Fibroblast of skin of left quadriceps (primary cell): ENCODE measurements at regions not wholly inside any gene's neighbourhood (a gene's known extent, or its start where the extent isn't known, plus 50 kb on each side); places are given as distances from the start of the nearest gene placed in this dataset.
"Not testable (repeated sequence)": the region's sequence is repeated elsewhere in the genome, so short reads cannot be mapped to it uniquely, and the experiment has no call there.

ENCODE experiments used
- DNase-seq, 2 experiments: peaks; one replicate each; pipeline ENCODE4 v3.0.0-alpha.2; 2013; ENCODE audit warnings: low read depth in 2 of 2

GRCh38 chr19:31039151-31039550, 310.1 kb downstream of the TSHZ3 start:
- DNase-seq = no peak

DNA sequence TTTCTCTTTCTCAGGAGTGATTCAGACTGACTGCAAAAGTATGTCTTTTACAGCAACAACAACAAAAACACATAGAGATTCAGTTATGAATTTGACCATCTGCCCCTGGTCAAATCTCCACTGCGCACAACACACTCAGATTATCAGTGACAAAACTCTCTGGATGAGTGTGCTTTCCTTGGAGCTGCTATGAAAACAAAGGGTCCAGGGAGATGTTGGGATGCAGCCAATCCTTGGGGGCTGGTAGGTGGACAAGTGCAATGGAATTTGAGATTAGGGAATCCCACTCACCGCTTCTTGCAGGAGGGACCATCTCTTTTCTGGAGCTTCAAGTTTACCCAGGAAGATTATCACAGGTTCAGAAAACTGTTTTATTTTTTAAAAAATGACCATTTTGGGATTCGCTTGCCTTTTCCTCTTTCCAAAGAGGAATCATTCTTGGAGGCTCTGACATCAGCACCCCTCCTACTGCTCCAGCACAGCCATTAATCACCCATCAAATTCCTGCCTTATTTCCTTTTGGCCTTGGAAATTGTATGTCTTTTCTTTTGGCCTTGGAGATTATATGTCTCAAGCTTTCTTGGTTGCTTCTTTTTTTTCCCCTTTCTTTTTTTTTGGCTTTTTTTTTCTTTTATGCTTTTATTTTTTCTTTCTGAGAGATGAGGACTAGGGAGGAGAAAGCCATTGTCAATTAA, 311.8 kb downstream of the TSHZ3 start:
- no peak for DNase-seq

- not testable (repeated sequence) for DNase-seq
Observed at GRCh38 chr19:31031455-31031854, 317.8 kb downstream of the TSHZ3 start.

GRCh38 chr19:31023038-31023437, 326.2 kb downstream of the TSHZ3 start:
- DNase-seq = no peak

- no peak for DNase-seq
Observed at GRCh38 chr19:31018936-31019335, 330.3 kb downstream of the TSHZ3 start.

GRCh38 chr19:31015778-31016177, 333.5 kb downstream of the TSHZ3 start:
- no peak for DNase-seq

- DNase-seq = no peak
Observed at GRCh38 chr19:31014668-31015067, 334.6 kb downstream of the TSHZ3 start.

DNA sequence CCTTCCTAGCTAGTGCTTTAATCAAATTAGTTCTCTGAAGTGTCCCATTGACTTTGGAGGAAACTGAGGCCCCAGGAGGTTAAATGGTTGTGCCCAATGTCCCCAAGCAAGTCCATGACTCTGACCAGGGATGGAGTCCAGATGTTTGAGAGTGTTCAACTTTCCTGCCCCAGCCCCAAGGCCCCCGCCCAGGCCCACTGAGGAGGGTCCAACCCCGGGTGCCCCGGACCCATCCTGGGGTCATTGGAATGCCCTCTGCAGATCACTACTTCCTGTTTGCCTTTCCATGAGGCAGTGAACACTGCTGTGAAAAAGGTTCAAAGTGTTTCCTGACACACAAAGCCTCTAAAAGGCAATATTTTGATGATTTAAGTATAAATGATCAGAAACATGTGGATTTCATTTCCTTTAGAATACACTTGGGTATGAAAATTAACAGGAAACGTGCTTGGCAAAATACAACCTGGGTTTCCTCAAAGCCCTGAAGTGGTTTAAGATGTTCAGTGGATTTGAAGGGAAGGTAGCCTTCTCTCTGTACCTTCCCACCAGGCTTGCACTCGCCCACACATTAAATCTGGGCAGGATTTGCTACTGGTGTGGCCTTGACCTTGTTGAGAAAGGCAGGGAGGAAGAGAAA, 335.7 kb downstream of the TSHZ3 start:
- no peak for DNase-seq

DNA sequence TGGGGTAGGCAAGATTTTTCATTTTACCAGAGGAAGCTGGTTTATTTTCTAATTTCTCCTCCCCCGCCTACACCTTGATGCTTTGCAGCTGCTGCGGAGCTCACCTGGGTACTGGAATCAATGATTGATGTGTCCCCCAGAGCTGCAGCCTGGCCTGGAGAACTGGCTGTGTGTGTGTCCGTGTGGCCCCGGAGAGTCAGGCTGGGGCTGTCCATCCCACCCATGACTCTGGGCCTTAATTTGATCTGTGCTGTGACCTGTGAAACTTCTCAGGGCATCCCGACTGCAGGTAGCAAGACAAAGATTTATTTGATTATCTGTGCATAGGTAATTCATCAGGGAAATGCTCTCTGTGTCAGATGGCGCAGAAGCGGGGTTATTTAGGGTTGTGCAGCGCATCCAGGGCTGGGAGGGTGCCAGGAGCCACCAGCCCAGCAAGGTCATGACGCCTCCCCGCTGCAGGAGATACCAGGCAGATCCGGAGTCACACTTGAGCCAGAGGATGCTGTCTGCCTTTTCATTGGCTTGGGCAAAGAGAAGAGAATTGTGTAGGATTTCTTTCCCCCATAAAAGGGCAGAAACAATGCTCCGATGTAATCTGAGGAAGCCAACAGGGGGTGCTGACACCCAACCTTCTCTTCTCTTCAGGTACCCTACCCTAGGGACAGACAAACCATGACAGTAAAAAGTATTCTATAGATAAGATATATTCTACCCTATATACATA, 346.6 kb downstream of the TSHZ3 start:
- DNase-seq = no peak

GRCh38 chr19:31001991-31002390, 347.2 kb downstream of the TSHZ3 start:
- no peak for DNase-seq

- DNase-seq = no peak
Observed at GRCh38 chr19:31000913-31001312, 348.3 kb downstream of the TSHZ3 start.

GRCh38 chr19:30999726-31000125, 349.5 kb downstream of the TSHZ3 start:
- peak; percentile 12 to 14 for DNase-seq

DNA sequence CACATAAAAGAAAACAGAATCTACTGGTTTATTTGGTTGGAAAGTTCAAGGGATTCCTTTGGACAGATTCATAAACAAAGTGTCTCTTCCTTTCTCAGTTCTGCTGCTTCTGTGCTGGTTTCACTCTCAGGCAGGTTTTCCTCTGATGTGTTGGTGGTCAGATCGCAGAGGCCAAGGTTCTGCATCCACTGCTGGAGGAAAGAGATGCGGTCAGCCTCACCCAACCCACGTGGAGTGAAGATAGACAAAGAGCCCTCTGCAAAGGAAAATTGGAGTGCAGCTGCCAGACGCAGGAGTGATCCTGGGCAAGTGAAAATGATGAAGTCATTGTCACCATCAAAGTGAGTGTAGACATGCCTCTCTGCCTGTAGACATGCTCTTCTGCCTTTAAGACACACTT, 352.0 kb downstream of the TSHZ3 start:
- no peak for DNase-seq

GRCh38 chr19:30978639-30979038, 370.6 kb downstream of the TSHZ3 start:
- no peak for DNase-seq

DNA sequence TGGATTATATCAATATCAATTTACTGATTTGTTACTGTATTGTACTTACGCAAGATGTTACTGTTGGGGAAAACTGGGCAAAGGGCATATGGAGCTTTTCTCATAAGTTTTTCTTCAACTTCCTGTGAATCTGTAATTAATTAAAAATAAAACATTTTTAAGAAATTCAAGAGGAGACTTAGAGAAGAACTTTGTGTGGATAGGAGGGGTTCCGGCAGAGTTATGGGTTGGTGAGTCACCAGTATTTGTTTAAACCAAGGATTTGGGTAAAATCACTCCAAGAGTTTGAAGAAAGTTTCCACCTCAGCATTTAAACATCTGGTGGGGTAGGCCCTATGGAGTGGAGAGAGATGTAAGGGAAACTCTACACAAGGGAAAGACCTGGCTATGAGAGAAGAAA, 379.6 kb downstream of the TSHZ3 start:
- DNase-seq = peak; percentile 66 to 68

DNA sequence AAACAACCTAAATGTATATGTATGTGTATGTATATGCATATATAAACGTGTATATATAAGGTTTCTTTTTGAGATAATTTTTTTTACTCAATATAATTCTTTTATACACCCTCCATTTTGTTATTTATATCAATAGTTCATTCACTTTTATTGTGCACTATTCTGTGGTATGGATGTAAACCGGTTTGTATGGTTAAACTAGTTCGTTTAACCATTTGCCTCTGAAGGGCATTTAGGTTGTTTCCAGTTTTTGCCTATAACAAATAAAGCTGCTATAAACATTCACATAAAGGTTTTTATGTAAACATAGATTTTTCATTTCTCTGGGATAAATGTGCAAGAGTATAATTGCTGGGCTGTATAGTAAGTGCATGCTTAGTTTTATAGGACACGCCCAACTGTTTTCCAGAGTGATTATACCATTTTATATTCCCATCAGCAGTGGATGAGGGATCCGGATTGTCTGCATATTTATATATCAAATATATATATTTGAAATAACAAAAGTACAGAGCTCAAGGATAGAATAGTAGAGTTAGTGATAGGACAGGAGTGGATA, 380.3 kb downstream of the TSHZ3 start:
- no peak for DNase-seq

DNA sequence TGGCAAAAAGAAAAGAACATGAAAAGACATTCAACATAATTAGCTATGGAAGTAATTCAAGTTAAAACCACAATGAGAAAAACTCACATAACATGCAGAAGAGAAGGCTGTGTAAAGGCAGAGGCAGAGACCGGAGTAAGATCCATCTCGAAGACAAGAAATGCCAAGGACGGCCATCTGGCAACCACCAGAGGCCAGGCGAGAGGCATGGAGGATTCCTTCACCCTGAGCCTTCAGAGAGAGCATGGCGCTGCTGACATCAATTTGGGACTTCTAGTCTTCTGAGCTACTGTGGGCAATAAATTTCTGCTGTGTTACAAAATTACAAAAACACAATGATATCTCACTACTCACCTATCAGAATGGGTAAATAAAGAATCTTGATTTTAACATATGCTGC, 381.0 kb downstream of the TSHZ3 start:
- DNase-seq = no peak

DNA sequence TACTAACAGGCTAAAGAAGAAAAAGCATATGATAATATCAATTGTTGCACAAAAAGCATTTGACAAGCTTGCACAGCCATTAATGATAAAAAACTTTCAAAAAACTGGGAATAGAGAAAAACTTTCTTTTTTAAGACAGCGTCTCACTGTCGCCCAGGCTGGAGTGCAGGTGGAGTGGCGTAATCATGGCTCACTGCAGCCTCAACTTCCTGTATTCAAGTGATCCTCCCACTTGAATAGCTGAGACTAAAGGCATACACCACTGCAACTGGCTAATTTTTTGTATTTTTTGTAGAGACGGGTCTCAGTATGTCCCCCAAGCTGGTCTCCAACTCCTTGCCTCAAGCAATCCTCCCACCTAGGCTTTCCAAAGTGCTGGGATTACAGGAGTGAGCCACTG, 382.8 kb downstream of the TSHZ3 start:
- DNase-seq = no peak

DNA sequence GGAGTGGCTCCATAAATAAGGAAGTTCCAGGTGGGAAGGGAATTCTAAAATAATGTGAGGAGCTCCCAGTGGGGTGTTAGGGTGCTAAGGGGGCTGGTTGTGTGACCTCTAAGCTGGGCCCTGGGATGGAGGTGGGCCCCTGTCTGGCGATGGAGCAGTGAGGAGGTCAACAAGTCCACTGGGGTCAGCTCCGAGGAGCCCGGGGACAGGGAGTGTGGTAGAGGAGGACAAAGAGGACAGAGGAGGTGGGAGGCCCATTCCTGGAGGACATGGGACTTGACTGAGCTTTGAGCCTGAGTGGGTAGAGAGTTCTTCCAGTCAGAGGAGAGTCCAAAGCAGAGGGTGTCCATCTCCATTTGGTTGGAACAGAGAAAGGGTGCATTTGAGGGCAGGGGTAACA, 390.2 kb downstream of the TSHZ3 start:
- no peak for DNase-seq

DNA sequence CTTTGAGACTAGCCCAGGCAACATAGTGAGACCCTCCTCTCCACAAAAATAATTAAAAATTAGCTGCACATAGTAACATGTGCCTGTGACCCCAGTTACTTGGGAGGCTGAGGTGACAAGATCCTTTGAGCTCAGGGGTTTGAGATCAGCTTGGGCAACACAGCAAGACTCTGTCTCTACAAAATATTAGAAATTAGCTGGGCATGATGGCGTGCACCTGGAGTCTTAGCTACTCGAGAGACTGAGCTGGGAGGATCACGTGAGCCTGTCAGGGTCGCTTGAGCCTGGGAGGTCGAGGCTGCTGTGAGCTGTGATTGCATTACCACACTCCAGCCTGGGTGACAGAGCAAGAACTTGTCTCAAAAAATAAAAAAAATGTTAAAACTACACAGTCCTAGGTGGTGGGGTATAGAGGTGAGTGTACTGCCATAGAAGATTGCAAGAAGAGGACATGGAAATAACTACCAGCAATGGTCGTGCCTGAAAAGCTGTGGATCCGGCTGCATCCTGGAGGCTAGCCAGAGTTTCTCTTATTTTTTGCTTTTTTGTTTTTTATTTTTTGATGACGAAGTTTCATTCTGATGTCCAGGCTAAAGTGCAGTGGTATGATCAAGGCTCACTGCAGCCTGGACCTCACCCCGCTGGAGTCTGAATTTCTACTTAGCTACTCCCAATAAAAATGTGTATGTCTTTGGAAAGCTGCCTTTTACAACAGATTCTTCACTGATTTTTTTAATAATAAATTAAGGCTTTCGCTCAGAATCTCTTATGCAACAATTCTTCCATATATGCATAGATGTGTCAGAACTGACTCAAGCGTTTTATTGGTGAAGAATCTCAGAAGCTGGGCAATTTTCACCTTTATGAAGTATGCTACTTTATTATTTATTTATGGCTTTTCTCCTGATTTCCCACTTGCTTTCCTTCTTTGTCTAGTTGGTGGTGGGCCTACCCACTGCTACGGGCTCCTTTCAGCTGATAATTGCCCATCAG, 393.8 kb downstream of the TSHZ3 start:
- no peak for DNase-seq

DNA sequence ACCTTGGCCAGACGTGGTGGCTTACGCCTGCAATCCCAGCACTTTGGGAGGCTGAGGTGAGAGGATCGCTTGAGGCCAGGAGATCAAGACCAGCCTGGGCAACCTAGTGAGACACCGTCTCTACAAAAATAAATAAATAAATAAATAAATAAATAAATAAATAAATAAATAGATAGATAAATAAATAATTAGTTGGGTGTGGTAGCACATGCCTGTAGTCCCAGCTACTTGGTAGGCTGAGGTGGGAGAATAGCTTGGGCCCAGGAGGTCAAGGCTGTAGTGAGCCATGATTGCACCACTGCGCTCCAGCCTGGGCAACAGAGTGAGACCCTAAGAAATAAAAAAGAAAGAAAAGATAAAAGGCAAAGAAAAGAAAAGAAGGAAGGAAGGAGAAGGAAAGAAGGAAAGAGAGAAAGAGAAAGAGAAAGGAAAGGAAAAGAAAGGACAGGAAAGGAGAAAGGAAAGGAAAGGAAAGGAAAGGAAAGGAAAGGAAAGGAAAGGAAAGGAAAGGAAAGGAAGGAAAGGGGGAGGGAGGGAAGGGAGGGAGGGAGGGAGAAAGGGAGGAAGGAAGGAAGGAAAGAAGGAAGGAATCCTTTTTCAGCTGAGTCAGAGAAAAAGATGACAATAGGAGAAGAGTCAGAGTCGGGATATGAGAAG, 404.8 kb downstream of the TSHZ3 start:
- DNase-seq = not testable (repeated sequence)
